H1 (cell line): ENCODE measurements at regions not wholly inside any gene's neighbourhood (a gene's known extent, or its start where the extent isn't known, plus 50 kb on each side); places are given as distances from the start of the nearest gene placed in this dataset.

Experiments used
- CTCF ChIA-PET: fragments of 300-600 bp; sonication (Branson Sonifier 250); formaldehyde crosslinking; loops from one replicate; lab custom pipeline; 2021; ENCODE audit not compliant: partially characterized antibody; lab: Charles Lee
- POLR2A ChIA-PET: fragments of 300-600 bp; sonication (Branson Sonifier 250); formaldehyde crosslinking; loops from one replicate; lab custom pipeline; 2021; ENCODE audit warnings: inconsistent platforms; ENCODE audit not compliant: partially characterized antibody; lab: Charles Lee
- DNase-seq, 2 experiments: peaks; one replicate each; pipeline versions ENCODE4 v3.0.0 to v3.0.0-alpha.2; 2010 to 2022; ENCODE audit warnings: low spot score in 2 of 2, low read depth in 1 of 2, mixed read lengths in 1 of 2
- FAIRE-seq: peaks from 2 replicates; lab custom pipeline; 2011; peaks lifted over from hg19 to GRCh38; lab: Jason Lieb, UNC
- H2AFZ ChIP-seq: 2 replicates; pipeline ENCODE4 v1.8.1; 2012; ENCODE audit warnings: low read length, inconsistent platforms
- H2AK5ac ChIP-seq: 2 replicates; pipeline ENCODE4 v1.6.1; 2013; ENCODE audit warnings: low read depth, low read length
- H2BK120ac ChIP-seq: replicated peaks from 2 replicates; pipeline ENCODE3; 2013; ENCODE audit warnings: low read depth, low read length, inconsistent platforms
- H2BK12ac ChIP-seq: 2 replicates; pipeline ENCODE4 v1.6.1; 2013; ENCODE audit warnings: low read depth, low read length
- H2BK15ac ChIP-seq: 2 replicates; pipeline ENCODE4 v1.6.1; 2013; ENCODE audit warnings: low read length
- H2BK20ac ChIP-seq: 2 replicates; pipeline ENCODE4 v1.6.1; 2013; ENCODE audit warnings: low read length
- H2BK5ac ChIP-seq: 2 replicates; pipeline ENCODE4 v1.6.1; 2013; ENCODE audit warnings: low read depth, low read length
- H3K14ac ChIP-seq: 2 replicates; pipeline ENCODE4 v1.6.1; 2013; ENCODE audit warnings: inconsistent platforms; ENCODE audit not compliant: insufficient read length
- H3K18ac ChIP-seq: 2 replicates; pipeline ENCODE4 v1.6.1; 2013; ENCODE audit warnings: low read length; ENCODE audit errors: extremely low read depth
- H3K23ac ChIP-seq: 2 replicates; pipeline ENCODE4 v1.6.1; 2013; ENCODE audit warnings: inconsistent platforms; ENCODE audit not compliant: insufficient read length
- H3K23me2 ChIP-seq: 2 replicates; pipeline ENCODE4 v1.6.1; 2013; ENCODE audit warnings: low read depth, low read length
- H3K27ac ChIP-seq: 2 replicates; pipeline ENCODE4 v1.6.1; 2011; ENCODE audit warnings: low read depth, low read length, inconsistent platforms
- H3K27me3 ChIP-seq, 4 experiments: replicated peaks in 1 of 4; 1 replicate in 1 of 4; 2 replicates in 3 of 4; pipeline versions ENCODE4 v1.6.1 to v1.8.1; 2011 to 2013; ENCODE audit warnings: low read length in 3 of 4, mild to moderate bottlenecking in 3 of 4, inconsistent platforms in 2 of 4, mixed read lengths in 2 of 4, moderate library complexity in 1 of 4; ENCODE audit not compliant: control insufficient read depth in 3 of 4, insufficient read depth in 3 of 4; ENCODE audit errors: extremely low read depth in 1 of 4
- H3K36me3 ChIP-seq, 4 experiments: 2 replicates each; pipeline versions ENCODE4 v1.6.1 to v1.8.1; 2011 to 2013; ENCODE audit warnings: mild to moderate bottlenecking in 4 of 4, low read length in 3 of 4, moderate library complexity in 2 of 4, control low read depth in 1 of 4, inconsistent platforms in 1 of 4; ENCODE audit not compliant: insufficient read depth in 4 of 4, control insufficient read depth in 2 of 4
- H3K4ac ChIP-seq: replicated peaks from 2 replicates; pipeline ENCODE3; 2013; ENCODE audit warnings: low read length, low read depth, mixed read lengths, inconsistent platforms; ENCODE audit not compliant: insufficient read length
- H3K4me1 ChIP-seq, 4 experiments: replicated peaks in 1 of 4; 1 replicate in 1 of 4; 2 replicates in 3 of 4; pipeline versions ENCODE4 v1.6.1 to v1.8.1; 2011 to 2013; ENCODE audit warnings: low read length in 3 of 4, inconsistent platforms in 2 of 4, mixed read lengths in 1 of 4; ENCODE audit not compliant: insufficient read depth in 4 of 4, control insufficient read depth in 3 of 4
- H3K4me2 ChIP-seq, 2 experiments: 2 replicates each; pipeline versions ENCODE4 v1.6.1 to v1.8.1; 2011 to 2013; ENCODE audit warnings: low read depth in 2 of 2, low read length in 2 of 2, control low read depth in 1 of 2, inconsistent platforms in 1 of 2, mild to moderate bottlenecking in 1 of 2; ENCODE audit not compliant: insufficient read depth in 1 of 2
- H3K4me3 ChIP-seq, 4 experiments: fragments of 200-600, 300-600 bp in 1 of 4; sonication (generic), shearing (Covaris generic), sonication (Bioruptor Twin) in 1 of 4; 2 replicates each; pipeline versions ENCODE4 v1.5.1 to v1.8.1; 2011 to 2016; ENCODE audit warnings: low read length in 4 of 4, low read depth in 3 of 4, control low read depth in 2 of 4, inconsistent platforms in 2 of 4, mild to moderate bottlenecking in 2 of 4, mixed read lengths in 1 of 4, moderate library complexity in 1 of 4; ENCODE audit not compliant: insufficient read depth in 2 of 4; ENCODE audit errors: extremely low read depth in 1 of 4
- H3K56ac ChIP-seq: replicated peaks from 2 replicates; pipeline ENCODE3; 2013; ENCODE audit warnings: low read depth, mild to moderate bottlenecking, mixed read lengths, low read length, inconsistent platforms; ENCODE audit not compliant: insufficient read length
- H3K79me1 ChIP-seq: 2 replicates; pipeline ENCODE4 v1.6.1; 2013; ENCODE audit warnings: low read depth, low read length, control low read depth
- H3K79me2 ChIP-seq, 2 experiments: 2 replicates each; pipeline versions ENCODE4 v1.6.1 to v1.8.1; 2012 to 2013; ENCODE audit warnings: low read length in 2 of 2, mild to moderate bottlenecking in 2 of 2, inconsistent platforms in 1 of 2; ENCODE audit not compliant: insufficient read depth in 2 of 2, control insufficient read depth in 1 of 2
- H3K9ac ChIP-seq, 4 experiments: replicated peaks in 1 of 4; 1 replicate in 1 of 4; 2 replicates in 3 of 4; pipeline versions ENCODE4 v1.6.1 to v1.8.1; 2011 to 2013; ENCODE audit warnings: low read depth in 3 of 4, low read length in 3 of 4, control low read depth in 2 of 4, mild to moderate bottlenecking in 2 of 4, moderate library complexity in 2 of 4, inconsistent platforms in 1 of 4; ENCODE audit errors: extremely low read depth in 1 of 4
- H3K9me3 ChIP-seq, 2 experiments: 2 replicates each; pipeline versions ENCODE4 v1.6.1 to v1.8.1; 2012 to 2013; ENCODE audit warnings: mild to moderate bottlenecking in 2 of 2, moderate library complexity in 2 of 2, control low read depth in 1 of 2, inconsistent platforms in 1 of 2, low read depth in 1 of 2, low read length in 1 of 2, mixed read lengths in 1 of 2; ENCODE audit not compliant: insufficient read depth in 2 of 2
- H4K20me1 ChIP-seq, 2 experiments: replicated peaks in 1 of 2; 2 replicates each; pipeline versions ENCODE3 to v1.8.1; 2011 to 2013; ENCODE audit warnings: inconsistent platforms in 2 of 2, low read length in 2 of 2, mild to moderate bottlenecking in 1 of 2; ENCODE audit not compliant: insufficient read depth in 2 of 2, control insufficient read depth in 1 of 2
- H4K5ac ChIP-seq: 2 replicates; pipeline ENCODE4 v1.6.1; 2013; ENCODE audit warnings: low read length, low read depth, mixed read lengths, inconsistent platforms; ENCODE audit not compliant: insufficient read length
- H4K8ac ChIP-seq: 2 replicates; pipeline ENCODE4 v1.8.0; 2013; ENCODE audit warnings: mild to moderate bottlenecking, moderate library complexity, low read length, inconsistent platforms; ENCODE audit not compliant: insufficient read depth; ENCODE audit errors: extremely low read depth
- H4K91ac ChIP-seq: replicated peaks from 2 replicates; pipeline ENCODE3; 2013; ENCODE audit warnings: low read length, mixed read lengths, inconsistent platforms; ENCODE audit not compliant: insufficient read length
- ASH2L ChIP-seq: fragments of 200-600, 300-600 bp; sonication (generic); IDR thresholded peaks from one replicate; pipeline ENCODE4 v1.7.1; 2017; ENCODE audit warnings: low read length
- BACH1 ChIP-seq: IDR thresholded peaks from 2 replicates; pipeline ENCODE4 v1.6.1; 2012; ENCODE audit warnings: low read length, improper control_type of control experiment
- BRCA1 ChIP-seq: IDR thresholded peaks from 2 replicates; pipeline ENCODE4 v1.6.1; 2012; ENCODE audit warnings: low read depth, low read length, improper control_type of control experiment
- CHD1 ChIP-seq: IDR thresholded peaks from 2 replicates; pipeline ENCODE4 v1.6.1; 2012; ENCODE audit warnings: low read depth, low read length, improper control_type of control experiment
- EP300 ChIP-seq, 2 experiments: IDR thresholded peaks; 1 replicate in 1 of 2; 2 replicates in 1 of 2; pipeline ENCODE4 v1.6.1; 2011 to 2012; ENCODE audit warnings: low read depth in 2 of 2, low read length in 2 of 2, mild to moderate bottlenecking in 2 of 2, borderline replicate concordance in 1 of 2, inconsistent platforms in 1 of 2, moderate library complexity in 1 of 2
- MAFK ChIP-seq: IDR thresholded peaks from 2 replicates; pipeline ENCODE4 v1.6.1; 2012; ENCODE audit warnings: low read depth, mild to moderate bottlenecking, improper control_type of control experiment, low read length
- NRF1 ChIP-seq: IDR thresholded peaks from 2 replicates; pipeline ENCODE4 v1.6.1; 2011; ENCODE audit warnings: mild to moderate bottlenecking, low read depth, low read length, improper control_type of control experiment
- RXRA ChIP-seq: IDR thresholded peaks from 2 replicates; pipeline ENCODE4 v1.6.1; 2011; ENCODE audit warnings: low read depth, mild to moderate bottlenecking, low read length, moderate library complexity; ENCODE audit not compliant: insufficient read depth
- SIX5 ChIP-seq: IDR thresholded peaks from 2 replicates; pipeline ENCODE4 v1.6.1; 2011; ENCODE audit warnings: mild to moderate bottlenecking, low read depth, low read length
- TBP ChIP-seq: IDR thresholded peaks from 2 replicates; pipeline ENCODE4 v1.6.1; 2011; ENCODE audit warnings: low read depth, low read length, improper control_type of control experiment
- ZNF274 ChIP-seq: IDR thresholded peaks from 2 replicates; pipeline ENCODE4 v1.7.0; 2012; ENCODE audit warnings: low read length, borderline replicate concordance; ENCODE audit errors: extremely low read depth
- WGBS, 2 experiments: shearing (Covaris generic) in 1 of 2; methylation state at CpG; one replicate each; pipeline versions ENCODE4 v1.1.6 to v1.1.7; 2013 to 2015; ENCODE audit warnings: low lambda C conversion rate in 2 of 2, mixed read lengths in 2 of 2, inconsistent platforms in 1 of 2, low coverage in 1 of 2, missing lambda C conversion rate in 1 of 2; ENCODE audit not compliant: insufficient replicate concordance in 2 of 2, insufficient coverage in 1 of 2, insufficient read length in 1 of 2; ENCODE audit errors: extremely low coverage in 1 of 2, missing lambda C conversion rate in 1 of 2; 5-methylcytosine and 5-hydroxymethylcytosine counted together

DNA sequence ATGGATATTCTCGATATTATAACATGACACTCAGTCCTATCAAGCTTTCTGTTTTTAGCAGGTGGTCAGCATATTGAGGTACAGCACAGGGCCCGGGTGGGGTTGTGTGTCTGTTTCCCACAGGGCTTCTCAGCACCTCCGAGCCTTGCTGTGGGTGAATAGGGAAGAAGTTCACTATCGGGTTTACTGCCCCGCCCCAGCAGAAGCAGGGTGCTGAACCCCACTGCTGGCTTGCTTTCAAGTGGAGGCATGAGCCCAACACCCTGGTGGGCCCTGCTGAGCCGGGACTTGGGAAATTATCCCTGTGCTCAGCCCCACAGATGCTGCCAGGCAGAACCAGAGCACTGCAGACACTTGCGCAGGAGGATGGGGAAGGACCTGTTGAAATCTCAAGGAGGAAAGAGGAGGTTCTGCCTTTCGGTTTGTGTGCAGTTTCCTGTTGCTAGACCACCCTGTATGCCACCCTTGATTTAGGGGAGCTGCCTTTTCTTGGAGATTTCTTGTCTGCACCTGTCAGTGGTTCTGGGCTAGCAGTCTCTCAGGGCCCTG, 270.3 kb upstream of the SALL3 start:
- no peak overlapping the region for H3K14ac ChIP-seq
- no peak overlapping the region for H2BK5ac ChIP-seq
- WGBS, 2 experiments: 94% methylated on average over 8 of the region's 8 CpGs; no CpG with 5 or more reads in 1 of the 2 experiments
- no peak for FAIRE-seq
- no peak overlapping the region for H2BK120ac ChIP-seq
- no peak overlapping the region for H4K8ac ChIP-seq
- H2BK20ac ChIP-seq: no peak overlapping the region
- DNase-seq: no peak
- no peaks in the 10 kb centered on the region for H3K79me2 ChIP-seq
- no peaks in the 10 kb centered on the region for H4K20me1 ChIP-seq
- H3K23me2 ChIP-seq: 0 out of 2 replicates have a peak, but pooled peaks cover under 1% of the 10 kb centered on the region
- no peak overlapping the region for H2AK5ac ChIP-seq
- no peak overlapping the region for H2AFZ ChIP-seq
- ChIA-PET CTCF (no interaction called here), POLR2A (no interaction called here)
- H3K4ac ChIP-seq: no peak overlapping the region
- H3K27ac ChIP-seq: no peak overlapping the region
- no peak overlapping the region for H4K5ac ChIP-seq
- H3K4me3 ChIP-seq: no peak overlapping the region
- no peaks in the 10 kb centered on the region for H3K4me1 ChIP-seq
- H3K79me1 ChIP-seq: no peaks in the 10 kb centered on the region
- H3K18ac ChIP-seq: no peak overlapping the region
- H3K23ac ChIP-seq: no peak overlapping the region
- no peaks in the 10 kb centered on the region for H3K36me3 ChIP-seq
- H2BK12ac ChIP-seq: no peak overlapping the region
- no peak overlapping the region for H4K91ac ChIP-seq
- H3K27me3 ChIP-seq: no peaks in the 10 kb centered on the region
- H3K9me3 ChIP-seq: peaks cover 0 to 4% of the 10 kb centered on the region in 2 experiments; a peak in 1 of 4 replicates
- H3K9ac ChIP-seq: no peak overlapping the region
- no peak overlapping the region for H3K56ac ChIP-seq
- H3K4me2 ChIP-seq: no peak overlapping the region
- H2BK15ac ChIP-seq: no peak overlapping the region
- no peak for TF ChIP-seq TBP
- no peak for TF ChIP-seq ASH2L
- no peak for TF ChIP-seq BACH1
- no peak for TF ChIP-seq EP300 (IDR thresholded peaks at IDR 0.05; ENCODE audit: borderline replicate concordance in 1 of 2, low read depth in 2 of 2, low read length in 2 of 2)
- TF ChIP-seq RXRA: no peak
- no peak for TF ChIP-seq BRCA1
- no peak for TF ChIP-seq SIX5
- TF ChIP-seq ZNF274: no peak
- TF ChIP-seq NRF1: no peak
- TF ChIP-seq MAFK: no peak
- no peak for TF ChIP-seq CHD1
